NCI-H1092 (cell line): ENCODE measurements at regions not wholly inside any gene's neighbourhood (a gene's known extent, or its start where the extent isn't known, plus 50 kb on each side); places are given as distances from the start of the nearest gene placed in this dataset.

Experiments
- DNase-seq: peaks from one replicate; lab custom pipeline; 2025; lab: John Stamatoyannopoulos, UW

DNA sequence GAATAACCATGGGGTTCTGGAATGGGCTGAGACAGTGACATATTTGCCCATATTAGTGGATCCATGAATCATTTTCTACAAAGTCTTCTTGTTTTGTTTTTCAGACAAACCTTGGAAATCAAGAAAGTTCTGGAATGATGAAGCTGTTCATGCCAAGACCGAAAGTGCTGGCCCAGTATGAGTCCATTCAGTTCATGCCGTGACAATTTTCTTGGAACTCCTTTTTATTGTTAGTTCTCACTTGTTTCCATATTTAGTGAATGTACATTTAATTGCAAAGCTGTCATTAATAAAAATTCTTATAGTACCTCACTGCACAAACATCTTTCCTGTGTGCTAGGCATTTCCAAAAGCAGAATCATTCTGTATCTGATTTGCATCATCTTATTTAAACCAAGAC, 100.6 kb upstream of the KCNJ15 start:
- DNase-seq = no peak

DNA sequence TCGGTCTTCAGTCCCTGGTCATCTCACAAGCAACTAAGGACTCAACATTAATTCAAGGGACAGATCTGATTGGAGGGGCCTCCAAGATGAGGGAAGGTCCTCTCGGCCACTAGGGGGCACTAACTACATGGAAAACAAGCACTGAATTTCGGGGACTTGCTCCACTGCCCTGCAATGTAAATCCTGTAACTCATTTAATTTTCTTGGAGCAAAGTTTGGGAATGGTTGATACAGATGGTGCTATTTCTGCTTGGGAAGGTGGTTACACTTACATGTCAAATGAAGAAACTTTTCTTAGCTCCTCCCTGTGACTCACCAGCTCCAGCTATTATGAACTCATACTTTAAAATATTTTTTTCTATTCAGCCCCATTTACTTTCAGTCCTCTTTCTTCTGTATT, 97.4 kb upstream of the KCNJ15 start:
- peak; percentile 69 for DNase-seq

DNA sequence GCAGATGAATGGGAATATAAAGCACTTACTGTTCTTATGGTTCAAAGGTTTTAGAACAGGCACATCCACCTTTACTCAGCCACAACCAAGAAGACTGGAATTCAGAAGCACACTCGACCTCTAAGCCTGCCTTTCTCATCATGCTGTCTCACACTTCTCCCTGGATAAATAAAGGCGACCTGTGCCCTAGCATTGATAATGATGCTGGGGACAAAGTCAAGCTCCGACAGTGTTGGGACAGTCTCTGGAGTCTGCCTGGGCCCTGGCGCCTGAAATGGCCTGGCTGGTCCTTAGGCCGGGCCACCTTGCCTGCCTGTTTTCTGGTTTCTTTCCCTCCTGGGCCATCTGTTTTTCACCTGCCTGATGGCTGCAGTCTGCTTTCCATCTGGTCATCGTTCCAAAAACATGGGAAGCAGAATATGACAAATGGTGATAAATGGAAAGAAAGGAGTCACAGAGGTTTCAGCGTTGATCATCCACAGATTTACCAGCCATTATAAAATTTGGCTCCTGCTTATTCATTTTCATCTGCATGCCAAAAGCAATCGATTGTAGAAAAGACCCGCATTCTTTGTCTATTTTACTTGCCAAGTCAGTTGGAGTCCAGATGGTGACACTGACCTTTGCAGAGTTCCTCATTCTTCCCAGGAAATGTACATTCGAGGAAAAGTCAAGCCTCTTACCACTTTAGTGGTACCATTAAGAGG, 91.2 kb upstream of the KCNJ15 start:
- DNase-seq = no peak

DNA sequence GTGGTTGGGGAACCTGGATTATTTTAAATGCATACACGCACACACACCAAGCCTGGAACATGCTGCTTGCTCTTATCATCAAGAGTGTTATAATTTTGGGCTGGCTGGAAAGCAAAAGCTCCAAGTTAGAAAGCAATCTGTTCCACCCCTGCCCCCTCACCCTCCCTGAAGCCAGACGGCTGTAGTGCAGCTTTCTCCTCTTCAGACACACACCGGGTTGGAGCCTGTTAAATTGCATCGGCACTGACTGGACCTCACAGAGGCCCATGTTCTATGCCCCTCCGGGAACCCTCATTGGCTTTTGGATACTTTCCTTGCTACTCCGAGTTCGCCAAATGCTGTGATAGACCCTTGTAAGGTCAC, 90.6 kb upstream of the KCNJ15 start:
- no peak for DNase-seq

DNA sequence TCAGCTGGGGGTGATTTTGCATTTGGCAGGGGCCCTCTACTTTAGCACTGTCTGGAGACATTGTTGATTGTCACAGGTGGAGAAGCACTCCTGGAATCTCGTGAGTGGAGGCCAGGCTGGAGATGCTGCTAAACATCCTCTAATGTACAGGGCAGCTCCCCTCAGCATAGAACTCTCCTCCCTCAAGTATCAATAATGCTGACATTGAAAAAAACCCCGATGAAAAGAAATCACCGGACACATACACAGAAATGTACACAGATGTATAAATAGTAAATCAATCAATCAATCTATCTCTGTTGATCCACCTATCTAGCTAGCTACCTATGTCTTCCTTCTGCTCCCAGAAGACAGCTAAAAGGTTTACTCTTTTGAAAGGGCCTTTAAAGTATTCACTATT, 89.4 kb upstream of the KCNJ15 start:
- DNase-seq = no peak

DNA sequence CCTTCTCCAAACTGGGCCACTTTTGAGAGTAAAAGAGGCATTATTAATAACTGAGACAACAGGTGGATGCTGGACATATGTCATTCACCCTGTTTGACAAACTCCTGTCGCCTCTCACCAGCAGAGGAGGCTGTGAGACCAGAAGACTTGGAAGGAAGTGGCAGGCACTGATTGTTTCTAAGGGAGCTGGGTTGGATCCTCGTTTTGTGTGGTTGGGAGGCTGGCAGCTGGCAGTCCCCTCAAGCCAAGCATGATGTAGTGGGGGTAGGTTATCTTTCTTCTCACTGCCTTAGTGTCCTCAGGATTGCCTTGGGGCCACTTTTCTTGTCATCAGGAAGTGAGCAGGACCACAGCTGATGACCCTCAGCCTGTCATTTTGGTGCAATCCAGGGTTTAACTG, 86.5 kb upstream of the KCNJ15 start:
- DNase-seq = peak; percentile 47

DNA sequence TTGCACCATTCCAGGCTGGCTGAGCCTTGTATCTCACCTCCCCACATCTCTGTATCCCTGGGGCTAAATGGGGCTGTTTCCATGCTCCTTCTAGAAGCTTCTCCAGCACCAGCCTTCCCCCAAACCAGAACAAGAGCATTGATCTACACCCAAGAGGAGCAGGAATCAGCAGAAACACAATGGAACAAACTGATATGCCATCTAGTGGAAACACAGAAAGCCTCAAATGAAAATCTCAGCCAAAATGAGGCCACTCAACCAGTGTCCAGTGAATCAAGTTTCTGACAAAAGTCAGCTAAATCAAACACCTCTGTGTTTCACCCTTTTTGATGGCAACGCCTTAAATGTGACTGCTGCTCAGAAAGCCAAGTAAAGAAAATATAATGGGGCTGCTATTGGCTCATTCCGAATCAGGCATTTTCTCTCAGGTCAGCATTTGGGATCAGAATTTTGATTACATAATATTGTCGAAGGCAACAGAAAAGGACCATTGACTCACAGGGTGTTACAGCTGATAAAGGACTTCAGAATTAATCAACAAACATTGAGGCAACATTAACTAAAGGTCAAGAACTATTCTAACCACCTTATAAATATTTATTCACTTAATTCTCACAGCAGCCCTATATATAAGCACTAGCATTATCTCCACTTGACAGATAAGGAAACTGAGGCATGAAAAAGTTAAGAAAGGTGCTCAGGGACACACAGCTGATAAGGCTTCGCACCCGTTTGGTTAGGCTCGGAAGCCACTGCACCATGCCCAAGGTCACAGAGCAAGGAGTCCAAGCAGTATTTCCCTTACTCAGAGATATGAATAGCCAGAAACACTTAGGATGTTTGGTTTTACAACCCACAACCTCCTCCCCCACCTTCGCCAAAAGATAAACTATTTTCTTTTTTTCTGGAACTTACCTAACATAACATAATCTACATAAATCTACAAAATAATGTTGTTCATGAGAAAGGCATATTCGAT, 85.8 kb upstream of the KCNJ15 start:
- DNase-seq = no peak

DNA sequence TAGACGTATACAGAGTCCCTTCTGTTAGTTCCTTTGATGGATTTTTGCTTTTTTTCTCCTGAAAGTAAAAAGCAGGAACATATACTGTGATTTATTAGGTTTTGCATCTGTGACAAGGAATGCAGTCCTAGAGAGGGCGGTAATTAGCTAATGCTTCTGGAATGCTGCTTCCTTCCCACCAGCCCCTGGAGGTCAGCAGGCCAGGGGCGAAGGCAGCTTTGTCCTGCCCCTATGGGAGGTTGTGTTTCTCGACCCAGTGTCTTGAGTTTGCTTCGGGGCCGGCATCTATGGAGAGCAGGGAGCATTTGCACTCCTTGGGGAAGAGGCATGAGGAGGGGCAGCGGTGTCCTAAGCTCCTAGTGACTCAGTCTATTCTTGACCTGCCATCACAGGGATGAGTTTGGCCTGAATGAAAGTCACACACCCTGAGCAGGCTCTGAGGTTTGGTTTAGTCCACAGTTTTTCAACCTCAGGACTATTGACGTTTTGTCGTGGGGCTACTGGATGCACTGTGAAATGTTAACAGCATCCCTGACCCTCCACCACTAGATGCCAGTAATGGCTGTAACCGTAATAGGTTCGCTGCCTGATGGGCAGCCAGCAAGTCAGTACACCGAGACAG, 85.0 kb upstream of the KCNJ15 start:
- no peak for DNase-seq

DNA sequence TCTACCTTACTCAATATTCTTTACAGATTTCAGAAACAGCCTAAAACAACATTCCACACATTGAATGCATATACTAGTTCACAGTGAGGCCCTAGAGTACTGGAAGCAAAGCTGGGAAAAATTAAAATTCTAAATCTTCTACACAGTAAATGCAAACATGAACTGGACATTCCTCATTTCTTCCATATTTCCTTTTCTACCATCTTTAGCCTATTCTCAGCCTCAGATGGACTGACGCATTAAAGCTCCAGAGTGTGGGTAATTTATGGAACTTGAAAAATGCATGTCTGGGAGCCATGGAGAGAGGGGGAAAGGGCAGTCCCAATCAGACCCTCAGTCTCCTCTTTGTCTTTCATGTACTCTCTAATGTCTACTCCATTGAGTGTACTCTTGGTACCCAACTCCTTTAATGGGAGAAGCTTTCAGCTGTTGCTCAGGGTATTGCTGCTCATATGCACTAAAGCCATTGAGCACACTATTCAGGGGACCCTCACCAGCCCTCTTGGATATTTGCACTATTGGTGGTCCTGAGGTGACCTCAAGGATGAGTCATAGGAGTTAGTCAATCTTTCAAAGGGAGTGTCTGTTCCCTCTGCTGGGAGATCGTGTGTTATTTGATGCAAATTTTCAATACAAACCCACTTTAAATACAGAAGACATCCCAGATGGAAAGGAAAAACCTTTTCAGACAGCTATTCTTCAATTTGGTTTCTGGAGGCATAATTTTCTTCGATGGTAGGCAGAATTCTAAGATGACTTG, 83.3 kb upstream of the KCNJ15 start:
- no peak for DNase-seq

DNA sequence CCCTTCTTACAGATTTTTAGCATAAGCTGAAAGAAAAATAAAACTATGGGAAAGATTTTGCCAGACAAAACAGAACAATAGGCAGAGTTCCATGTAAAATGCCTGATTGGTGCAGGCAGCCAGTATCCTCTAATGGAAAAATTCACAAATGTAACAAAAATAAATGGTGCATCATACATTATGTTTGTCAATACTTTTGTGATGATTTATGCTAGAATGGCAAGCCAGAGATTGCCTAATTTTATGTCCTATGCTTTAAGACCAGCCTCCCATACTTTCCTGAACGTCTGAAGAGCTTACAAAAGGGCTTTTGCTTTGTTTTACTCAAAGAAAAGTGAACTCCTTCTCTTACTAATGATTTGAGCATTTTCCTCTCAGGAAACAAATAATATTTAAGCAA, 81.5 kb upstream of the KCNJ15 start:
- DNase-seq = no peak

DNA sequence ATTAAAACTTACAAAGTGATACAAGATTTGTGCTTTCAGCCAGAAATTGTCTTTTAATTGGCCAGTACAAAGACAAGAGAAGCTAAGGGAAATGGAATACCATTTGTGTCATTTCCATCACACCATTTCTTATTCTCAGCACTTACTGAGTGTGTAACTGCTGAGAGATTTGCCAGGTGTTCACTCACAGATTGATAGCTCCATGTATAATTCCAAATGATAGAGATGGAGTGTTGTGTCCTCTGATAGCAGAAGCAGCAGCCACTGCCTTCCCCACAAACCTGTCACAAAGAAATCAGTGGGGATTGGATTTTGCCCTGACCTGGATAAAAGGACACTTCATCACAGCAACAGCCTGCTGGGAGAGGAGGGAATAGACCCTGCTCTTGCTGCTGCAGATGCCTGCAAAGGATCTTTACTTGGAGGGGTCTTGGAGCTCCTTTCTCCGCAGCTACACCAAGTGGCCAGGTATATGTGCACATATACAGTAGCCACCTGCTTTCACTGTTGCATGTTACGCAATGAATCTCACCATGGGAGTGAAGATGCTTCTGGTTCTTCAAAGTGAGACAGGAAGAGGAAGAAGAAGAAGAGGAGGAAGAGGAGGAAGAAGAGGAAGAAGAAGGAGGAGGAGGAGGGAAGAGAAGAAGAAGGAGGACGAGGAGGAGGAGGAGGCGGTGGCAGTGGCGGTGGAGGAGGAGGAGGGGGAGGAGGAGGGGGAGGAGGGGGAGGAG, 78.7 kb upstream of the KCNJ15 start:
- no peak for DNase-seq

DNA sequence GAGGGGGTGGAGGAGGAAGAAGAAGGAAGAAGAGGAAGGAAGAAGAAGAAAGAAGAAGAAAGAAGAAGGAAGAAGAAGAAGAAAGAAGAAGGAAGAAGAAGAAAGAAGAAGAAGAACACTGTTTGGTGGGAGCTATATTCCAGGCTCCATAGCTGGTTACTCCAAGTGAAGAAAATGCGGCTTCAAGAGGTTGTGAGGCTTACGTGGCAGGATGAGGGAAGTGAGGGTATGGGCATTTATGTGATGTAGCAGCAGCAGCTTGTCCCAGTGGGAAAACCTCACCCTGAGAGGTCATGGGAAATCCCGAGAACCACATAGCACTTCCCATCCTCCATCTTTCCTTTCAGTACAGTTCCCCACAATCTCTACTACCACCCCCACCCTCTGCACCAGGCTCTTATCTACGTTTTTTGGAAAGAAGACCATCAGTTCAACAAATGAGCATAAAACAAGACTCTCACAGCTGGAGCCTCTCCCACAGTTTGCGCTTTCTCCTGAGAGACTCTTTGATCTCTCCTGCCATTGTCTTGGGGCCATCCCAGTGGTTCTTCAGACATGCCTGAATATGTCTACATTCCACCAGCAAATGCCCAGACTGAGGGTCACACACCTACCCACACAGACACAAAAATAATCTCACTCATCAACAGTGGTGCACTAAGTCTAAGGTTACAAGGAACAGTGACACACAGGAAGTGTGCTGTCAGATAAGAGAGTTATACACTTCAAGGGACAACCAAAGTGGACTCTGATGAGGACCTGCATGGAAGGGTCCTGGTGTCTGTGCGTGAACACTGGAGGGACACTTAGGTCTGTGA, 77.9 kb upstream of the KCNJ15 start:
- no peak for DNase-seq

DNA sequence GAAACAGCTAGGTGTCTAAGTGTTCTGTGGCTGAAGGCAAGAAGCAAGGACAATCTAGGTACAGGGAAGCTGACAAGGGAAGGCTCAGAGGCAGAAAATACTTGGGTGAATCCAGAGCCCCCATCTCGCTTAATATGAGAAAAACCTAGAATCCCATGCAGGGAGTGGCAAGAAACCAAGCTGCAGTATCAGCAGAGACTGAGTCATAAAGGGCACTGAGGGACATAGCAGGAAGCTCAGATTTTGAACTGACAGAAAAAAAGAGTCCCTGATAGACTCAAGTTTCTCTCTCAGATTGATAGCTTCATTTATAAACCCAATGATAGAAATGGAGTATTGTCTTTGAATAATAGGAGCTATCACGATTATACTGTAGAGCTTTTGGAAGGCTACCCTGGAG, 77.3 kb upstream of the KCNJ15 start:
- DNase-seq = no peak

DNA sequence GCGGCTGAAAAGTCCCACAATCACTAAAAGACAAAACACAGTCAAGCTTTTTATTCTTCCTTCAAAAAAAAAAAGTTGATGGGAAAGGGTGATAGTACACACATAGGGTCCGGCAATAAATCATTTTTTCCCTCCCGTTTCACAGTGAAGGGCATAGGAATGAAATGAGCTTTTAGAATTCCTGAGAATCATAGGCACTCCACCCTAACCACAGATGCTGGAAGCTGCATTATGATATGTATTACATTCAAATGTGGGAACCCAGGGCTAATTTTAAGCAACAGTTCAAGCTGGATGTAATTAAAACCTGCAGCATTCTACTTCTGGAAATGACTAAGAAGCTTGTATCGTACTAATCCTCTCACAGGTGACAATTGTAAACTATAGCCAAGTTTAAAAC, 75.7 kb upstream of the KCNJ15 start:
- DNase-seq = no peak

DNA sequence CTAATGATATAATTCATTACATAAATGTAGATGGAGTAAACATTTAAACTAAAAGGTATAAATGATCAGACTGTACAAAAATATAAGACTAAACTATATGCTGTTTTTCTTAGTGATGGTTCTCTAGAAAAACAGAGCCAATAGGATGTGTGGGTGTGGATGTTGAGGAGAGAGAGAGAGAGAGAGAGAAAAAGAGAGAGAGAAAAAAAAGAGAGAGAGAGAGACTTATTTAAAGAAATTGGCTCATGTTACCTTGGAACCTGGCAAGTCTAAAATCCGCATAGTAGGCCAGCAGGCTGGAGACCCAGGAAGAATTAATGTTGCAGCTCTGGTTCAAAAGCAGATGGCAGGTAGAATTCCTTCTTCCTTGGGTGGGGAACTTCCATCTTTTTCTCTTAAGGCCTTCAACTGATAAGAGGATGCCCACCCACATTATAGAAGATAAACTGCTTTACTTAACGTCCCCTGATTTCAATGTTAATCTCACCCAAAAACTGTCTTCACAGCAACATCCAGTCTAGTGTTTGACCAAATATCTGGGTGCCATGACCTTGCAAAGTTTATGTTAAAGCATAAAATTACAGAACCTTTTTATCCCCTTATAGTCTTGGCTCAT, 74.3 kb upstream of the KCNJ15 start:
- no peak for DNase-seq

DNA sequence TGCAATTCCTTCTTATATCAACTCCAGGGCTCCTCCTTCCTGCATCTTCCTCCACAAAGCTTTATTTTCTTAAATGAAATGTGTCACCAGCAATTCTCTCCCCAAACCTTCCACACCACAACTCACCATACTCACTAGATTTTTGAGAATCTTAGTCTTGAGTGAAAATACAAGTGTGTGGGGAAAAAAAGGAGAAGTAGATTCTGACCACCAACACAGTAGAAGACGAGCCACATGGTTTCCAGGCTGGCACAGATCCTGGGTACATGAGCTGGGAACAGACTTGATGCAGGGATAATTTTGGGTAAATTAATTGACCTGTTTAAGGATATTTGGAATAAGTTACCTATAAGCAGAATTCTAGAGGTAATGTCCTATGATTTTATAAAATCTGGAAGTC, 72.8 kb upstream of the KCNJ15 start:
- DNase-seq = no peak

DNA sequence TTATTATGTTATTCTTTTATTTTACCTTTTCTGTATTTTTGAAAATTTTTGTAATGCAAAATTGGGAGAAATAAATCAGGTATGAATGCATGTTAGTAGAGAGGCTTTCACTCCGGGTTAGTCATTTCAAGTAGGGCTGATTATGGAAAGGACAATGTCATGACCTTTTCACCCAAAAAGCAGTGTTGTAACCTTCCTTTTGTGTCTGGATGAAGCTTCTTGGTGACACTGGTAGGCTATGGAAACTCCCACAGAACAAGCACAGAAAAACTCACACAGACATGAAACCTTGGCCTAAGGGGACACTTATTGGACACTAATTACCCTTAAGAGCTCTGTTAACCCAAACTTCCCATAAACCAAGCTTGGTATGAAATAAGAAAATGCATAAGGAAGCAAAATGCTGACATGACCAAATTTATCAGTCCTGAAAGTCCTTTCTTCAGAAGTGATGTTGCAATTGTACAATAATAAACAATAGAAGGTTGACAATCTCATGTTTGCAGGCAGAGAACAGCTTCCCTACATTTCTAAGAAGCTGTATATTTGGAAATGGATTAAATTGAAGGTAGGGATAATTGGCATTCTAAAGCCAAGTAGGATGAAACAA, 70.0 kb upstream of the KCNJ15 start:
- no peak for DNase-seq

DNA sequence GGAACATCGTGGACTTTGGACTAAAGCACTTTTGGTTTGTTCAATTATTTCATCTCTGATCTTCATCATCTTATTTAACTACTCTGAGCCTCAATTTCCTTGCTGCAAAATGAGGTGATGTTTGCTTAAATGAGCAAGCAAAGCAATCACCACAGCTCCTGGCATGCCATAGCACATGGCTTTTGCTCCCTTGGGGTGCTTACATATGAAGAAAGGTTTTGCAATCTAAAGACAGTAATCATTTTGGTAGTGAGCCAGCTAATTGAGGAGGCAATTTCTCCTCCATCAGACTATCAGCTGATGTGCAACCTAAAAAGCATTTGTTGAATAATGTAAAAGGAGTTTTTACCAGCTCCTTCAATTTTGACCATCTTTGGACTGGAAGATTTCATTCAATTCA, 68.8 kb upstream of the KCNJ15 start:
- DNase-seq = no peak

DNA sequence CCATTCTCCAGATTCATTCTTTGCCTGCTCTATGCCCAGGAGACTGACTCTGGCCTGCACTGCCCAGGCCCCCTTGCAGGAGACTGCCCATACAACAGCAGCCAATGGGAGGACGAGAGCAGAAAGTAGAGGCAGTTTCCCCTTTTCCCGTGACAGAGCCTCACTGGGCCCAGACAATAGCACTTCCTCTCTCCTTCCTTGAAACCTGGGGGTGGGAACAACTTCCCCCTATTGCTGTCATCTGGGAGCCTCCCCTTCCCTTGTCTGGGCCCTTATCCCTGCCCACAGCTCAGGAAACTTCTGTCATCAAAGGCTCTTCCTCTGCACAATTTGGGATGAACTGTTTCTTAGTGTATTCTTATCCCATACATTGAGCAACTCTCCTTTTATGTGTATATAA, 60.8 kb upstream of the KCNJ15 start:
- DNase-seq = no peak

DNA sequence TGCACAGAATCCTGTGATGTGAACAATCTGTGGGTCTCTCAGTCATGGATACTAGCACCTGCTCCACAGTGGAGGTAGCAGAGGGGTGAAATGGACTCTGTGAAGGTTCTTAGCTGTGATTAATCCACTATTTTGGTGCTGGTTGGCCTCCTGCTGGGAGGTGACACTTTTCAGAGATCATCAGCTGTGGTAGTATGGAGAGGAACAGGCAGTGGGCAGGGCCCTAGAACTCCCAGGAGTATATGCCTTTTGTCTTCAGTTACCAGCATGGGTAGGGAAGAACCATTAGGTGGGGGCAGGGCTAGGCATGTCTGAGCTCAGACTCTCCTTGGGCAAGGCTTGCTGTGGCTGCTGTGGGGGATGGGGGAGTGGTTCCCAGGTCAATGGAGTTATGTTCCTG, 54.0 kb upstream of the KCNJ15 start:
- DNase-seq = no peak
